H1 (cell line): ENCODE measurements at regions not wholly inside any gene's neighbourhood (a gene's known extent, or its start where the extent isn't known, plus 50 kb on each side); places are given as distances from the start of the nearest gene placed in this dataset.

Source experiments
- CTCF ChIA-PET: fragments of 300-600 bp; sonication (Branson Sonifier 250); formaldehyde crosslinking; loops from one replicate; lab custom pipeline; 2021; ENCODE audit not compliant: partially characterized antibody; lab: Charles Lee
- POLR2A ChIA-PET: fragments of 300-600 bp; sonication (Branson Sonifier 250); formaldehyde crosslinking; loops from one replicate; lab custom pipeline; 2021; ENCODE audit warnings: inconsistent platforms; ENCODE audit not compliant: partially characterized antibody; lab: Charles Lee
- DNase-seq, 2 experiments: peaks; one replicate each; pipeline versions ENCODE4 v3.0.0 to v3.0.0-alpha.2; 2010 to 2022; ENCODE audit warnings: low spot score in 2 of 2, low read depth in 1 of 2, mixed read lengths in 1 of 2
- FAIRE-seq: peaks from 2 replicates; lab custom pipeline; 2011; peaks lifted over from hg19 to GRCh38; lab: Jason Lieb, UNC
- H2AFZ ChIP-seq: 2 replicates; pipeline ENCODE4 v1.8.1; 2012; ENCODE audit warnings: low read length, inconsistent platforms
- H2AK5ac ChIP-seq: 2 replicates; pipeline ENCODE4 v1.6.1; 2013; ENCODE audit warnings: low read depth, low read length
- H2BK120ac ChIP-seq: replicated peaks from 2 replicates; pipeline ENCODE3; 2013; ENCODE audit warnings: low read depth, low read length, inconsistent platforms
- H2BK12ac ChIP-seq: 2 replicates; pipeline ENCODE4 v1.6.1; 2013; ENCODE audit warnings: low read depth, low read length
- H2BK15ac ChIP-seq: 2 replicates; pipeline ENCODE4 v1.6.1; 2013; ENCODE audit warnings: low read length
- H2BK20ac ChIP-seq: 2 replicates; pipeline ENCODE4 v1.6.1; 2013; ENCODE audit warnings: low read length
- H2BK5ac ChIP-seq: 2 replicates; pipeline ENCODE4 v1.6.1; 2013; ENCODE audit warnings: low read depth, low read length
- H3K14ac ChIP-seq: 2 replicates; pipeline ENCODE4 v1.6.1; 2013; ENCODE audit warnings: inconsistent platforms; ENCODE audit not compliant: insufficient read length
- H3K18ac ChIP-seq: 2 replicates; pipeline ENCODE4 v1.6.1; 2013; ENCODE audit warnings: low read length; ENCODE audit errors: extremely low read depth
- H3K23ac ChIP-seq: 2 replicates; pipeline ENCODE4 v1.6.1; 2013; ENCODE audit warnings: inconsistent platforms; ENCODE audit not compliant: insufficient read length
- H3K23me2 ChIP-seq: 2 replicates; pipeline ENCODE4 v1.6.1; 2013; ENCODE audit warnings: low read depth, low read length
- H3K27ac ChIP-seq: 2 replicates; pipeline ENCODE4 v1.6.1; 2011; ENCODE audit warnings: low read depth, low read length, inconsistent platforms
- H3K27me3 ChIP-seq, 4 experiments: replicated peaks in 1 of 4; 1 replicate in 1 of 4; 2 replicates in 3 of 4; pipeline versions ENCODE4 v1.6.1 to v1.8.1; 2011 to 2013; ENCODE audit warnings: low read length in 3 of 4, mild to moderate bottlenecking in 3 of 4, inconsistent platforms in 2 of 4, mixed read lengths in 2 of 4, moderate library complexity in 1 of 4; ENCODE audit not compliant: control insufficient read depth in 3 of 4, insufficient read depth in 3 of 4; ENCODE audit errors: extremely low read depth in 1 of 4
- H3K36me3 ChIP-seq, 4 experiments: 2 replicates each; pipeline versions ENCODE4 v1.6.1 to v1.8.1; 2011 to 2013; ENCODE audit warnings: mild to moderate bottlenecking in 4 of 4, low read length in 3 of 4, moderate library complexity in 2 of 4, control low read depth in 1 of 4, inconsistent platforms in 1 of 4; ENCODE audit not compliant: insufficient read depth in 4 of 4, control insufficient read depth in 2 of 4
- H3K4ac ChIP-seq: replicated peaks from 2 replicates; pipeline ENCODE3; 2013; ENCODE audit warnings: low read length, low read depth, mixed read lengths, inconsistent platforms; ENCODE audit not compliant: insufficient read length
- H3K4me1 ChIP-seq, 4 experiments: replicated peaks in 1 of 4; 1 replicate in 1 of 4; 2 replicates in 3 of 4; pipeline versions ENCODE4 v1.6.1 to v1.8.1; 2011 to 2013; ENCODE audit warnings: low read length in 3 of 4, inconsistent platforms in 2 of 4, mixed read lengths in 1 of 4; ENCODE audit not compliant: insufficient read depth in 4 of 4, control insufficient read depth in 3 of 4
- H3K4me2 ChIP-seq, 2 experiments: 2 replicates each; pipeline versions ENCODE4 v1.6.1 to v1.8.1; 2011 to 2013; ENCODE audit warnings: low read depth in 2 of 2, low read length in 2 of 2, control low read depth in 1 of 2, inconsistent platforms in 1 of 2, mild to moderate bottlenecking in 1 of 2; ENCODE audit not compliant: insufficient read depth in 1 of 2
- H3K4me3 ChIP-seq, 4 experiments: fragments of 200-600, 300-600 bp in 1 of 4; sonication (generic), shearing (Covaris generic), sonication (Bioruptor Twin) in 1 of 4; 2 replicates each; pipeline versions ENCODE4 v1.5.1 to v1.8.1; 2011 to 2016; ENCODE audit warnings: low read length in 4 of 4, low read depth in 3 of 4, control low read depth in 2 of 4, inconsistent platforms in 2 of 4, mild to moderate bottlenecking in 2 of 4, mixed read lengths in 1 of 4, moderate library complexity in 1 of 4; ENCODE audit not compliant: insufficient read depth in 2 of 4; ENCODE audit errors: extremely low read depth in 1 of 4
- H3K56ac ChIP-seq: replicated peaks from 2 replicates; pipeline ENCODE3; 2013; ENCODE audit warnings: low read depth, mild to moderate bottlenecking, mixed read lengths, low read length, inconsistent platforms; ENCODE audit not compliant: insufficient read length
- H3K79me1 ChIP-seq: 2 replicates; pipeline ENCODE4 v1.6.1; 2013; ENCODE audit warnings: low read depth, low read length, control low read depth
- H3K79me2 ChIP-seq, 2 experiments: 2 replicates each; pipeline versions ENCODE4 v1.6.1 to v1.8.1; 2012 to 2013; ENCODE audit warnings: low read length in 2 of 2, mild to moderate bottlenecking in 2 of 2, inconsistent platforms in 1 of 2; ENCODE audit not compliant: insufficient read depth in 2 of 2, control insufficient read depth in 1 of 2
- H3K9ac ChIP-seq, 4 experiments: replicated peaks in 1 of 4; 1 replicate in 1 of 4; 2 replicates in 3 of 4; pipeline versions ENCODE4 v1.6.1 to v1.8.1; 2011 to 2013; ENCODE audit warnings: low read depth in 3 of 4, low read length in 3 of 4, control low read depth in 2 of 4, mild to moderate bottlenecking in 2 of 4, moderate library complexity in 2 of 4, inconsistent platforms in 1 of 4; ENCODE audit errors: extremely low read depth in 1 of 4
- H3K9me3 ChIP-seq, 2 experiments: 2 replicates each; pipeline versions ENCODE4 v1.6.1 to v1.8.1; 2012 to 2013; ENCODE audit warnings: mild to moderate bottlenecking in 2 of 2, moderate library complexity in 2 of 2, control low read depth in 1 of 2, inconsistent platforms in 1 of 2, low read depth in 1 of 2, low read length in 1 of 2, mixed read lengths in 1 of 2; ENCODE audit not compliant: insufficient read depth in 2 of 2
- H4K20me1 ChIP-seq, 2 experiments: replicated peaks in 1 of 2; 2 replicates each; pipeline versions ENCODE3 to v1.8.1; 2011 to 2013; ENCODE audit warnings: inconsistent platforms in 2 of 2, low read length in 2 of 2, mild to moderate bottlenecking in 1 of 2; ENCODE audit not compliant: insufficient read depth in 2 of 2, control insufficient read depth in 1 of 2
- H4K5ac ChIP-seq: 2 replicates; pipeline ENCODE4 v1.6.1; 2013; ENCODE audit warnings: low read length, low read depth, mixed read lengths, inconsistent platforms; ENCODE audit not compliant: insufficient read length
- H4K8ac ChIP-seq: 2 replicates; pipeline ENCODE4 v1.8.0; 2013; ENCODE audit warnings: mild to moderate bottlenecking, moderate library complexity, low read length, inconsistent platforms; ENCODE audit not compliant: insufficient read depth; ENCODE audit errors: extremely low read depth
- H4K91ac ChIP-seq: replicated peaks from 2 replicates; pipeline ENCODE3; 2013; ENCODE audit warnings: low read length, mixed read lengths, inconsistent platforms; ENCODE audit not compliant: insufficient read length
- MAFK ChIP-seq: IDR thresholded peaks from 2 replicates; pipeline ENCODE4 v1.6.1; 2012; ENCODE audit warnings: low read depth, mild to moderate bottlenecking, improper control_type of control experiment, low read length
- SIN3A ChIP-seq, 2 experiments: IDR thresholded peaks in 1 of 2; conservative IDR thresholded peaks in 1 of 2; 2 replicates each; pipeline ENCODE4 v1.6.1; 2011 to 2012; ENCODE audit warnings: low read length in 2 of 2, improper control_type of control experiment in 1 of 2, low read depth in 1 of 2, mild to moderate bottlenecking in 1 of 2
- SUZ12 ChIP-seq: fragments of 200-600 bp; sonication (generic); IDR thresholded peaks from 2 replicates; pipeline ENCODE4 v1.6.1; 2012; ENCODE audit warnings: mild to moderate bottlenecking, inconsistent platforms, low read length, moderate library complexity, mixed read lengths
- TEAD4 ChIP-seq: IDR thresholded peaks from 2 replicates; pipeline ENCODE4 v1.6.1; 2012; ENCODE audit warnings: low read depth, low read length, inconsistent platforms, mixed read lengths
- WGBS, 2 experiments: shearing (Covaris generic) in 1 of 2; methylation state at CpG; one replicate each; pipeline versions ENCODE4 v1.1.6 to v1.1.7; 2013 to 2015; ENCODE audit warnings: low lambda C conversion rate in 2 of 2, mixed read lengths in 2 of 2, inconsistent platforms in 1 of 2, low coverage in 1 of 2, missing lambda C conversion rate in 1 of 2; ENCODE audit not compliant: insufficient replicate concordance in 2 of 2, insufficient coverage in 1 of 2, insufficient read length in 1 of 2; ENCODE audit errors: extremely low coverage in 1 of 2, missing lambda C conversion rate in 1 of 2; 5-methylcytosine and 5-hydroxymethylcytosine counted together
- TF ChIP-seq, protein P1 (sequence below), 3 experiments: IDR thresholded peaks; 1 replicate in 2 of 3; 2 replicates in 1 of 3; pipeline versions ENCODE4 v1.5.1 to v1.6.1; 2011; ENCODE audit warnings: low read length in 3 of 3, mild to moderate bottlenecking in 3 of 3, inconsistent platforms in 2 of 3, low read depth in 1 of 3, moderate library complexity in 1 of 3; ENCODE audit not compliant: insufficient read depth in 1 of 3; ENCODE audit errors: control extremely low read depth in 1 of 3

DNA sequence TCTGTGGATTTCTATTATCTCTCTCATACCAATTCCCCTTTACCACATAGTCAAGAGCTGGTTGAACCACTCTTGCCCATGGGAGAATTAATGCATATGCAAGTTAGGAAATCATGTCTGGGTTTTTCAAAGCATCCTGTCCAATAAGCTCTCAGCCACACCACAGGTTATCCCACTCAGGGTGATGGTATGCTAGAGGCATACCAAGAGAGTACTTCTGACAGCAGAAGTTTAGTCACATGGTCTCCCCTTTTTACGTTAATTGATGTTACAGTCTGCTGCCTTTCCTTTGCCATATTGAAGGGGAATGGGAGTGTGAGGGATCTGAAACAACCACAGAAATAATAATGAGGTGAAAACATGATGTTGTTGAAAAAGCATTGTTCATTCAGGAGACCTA lies 135.8 kb upstream of the PBX1 start:
- CTCF ChIA-PET = interaction anchor here (0.6 to 0.7 kb wide), 2 partner anchors 202 to 491 kb away, joined by 3 read pairs; no protein-coding TSS in a partner anchor

More for the DNA sequence above, 135.8 kb upstream of the PBX1 start:
- H3K14ac ChIP-seq = no peak overlapping the region
- H3K4me2 ChIP-seq = peak overlapping the region in 1 of 2 experiments; percentile 13; a peak in 1 of 4 replicates
- no peak overlapping the region for H2BK20ac ChIP-seq
- POLR2A ChIA-PET = no interaction called here
- DNase-seq = no peak
- TF ChIP-seq SIN3A (conservative IDR thresholded peaks at IDR 0.05 in 1 of 2, IDR thresholded peaks at IDR 0.05 in 1 of 2; ENCODE audit: low read depth in 1 of 2, low read length in 2 of 2) = no peak
- TF ChIP-seq MAFK = no peak
- TF ChIP-seq TEAD4 = peak; percentile 65
- TF ChIP-seq, protein P1, sequence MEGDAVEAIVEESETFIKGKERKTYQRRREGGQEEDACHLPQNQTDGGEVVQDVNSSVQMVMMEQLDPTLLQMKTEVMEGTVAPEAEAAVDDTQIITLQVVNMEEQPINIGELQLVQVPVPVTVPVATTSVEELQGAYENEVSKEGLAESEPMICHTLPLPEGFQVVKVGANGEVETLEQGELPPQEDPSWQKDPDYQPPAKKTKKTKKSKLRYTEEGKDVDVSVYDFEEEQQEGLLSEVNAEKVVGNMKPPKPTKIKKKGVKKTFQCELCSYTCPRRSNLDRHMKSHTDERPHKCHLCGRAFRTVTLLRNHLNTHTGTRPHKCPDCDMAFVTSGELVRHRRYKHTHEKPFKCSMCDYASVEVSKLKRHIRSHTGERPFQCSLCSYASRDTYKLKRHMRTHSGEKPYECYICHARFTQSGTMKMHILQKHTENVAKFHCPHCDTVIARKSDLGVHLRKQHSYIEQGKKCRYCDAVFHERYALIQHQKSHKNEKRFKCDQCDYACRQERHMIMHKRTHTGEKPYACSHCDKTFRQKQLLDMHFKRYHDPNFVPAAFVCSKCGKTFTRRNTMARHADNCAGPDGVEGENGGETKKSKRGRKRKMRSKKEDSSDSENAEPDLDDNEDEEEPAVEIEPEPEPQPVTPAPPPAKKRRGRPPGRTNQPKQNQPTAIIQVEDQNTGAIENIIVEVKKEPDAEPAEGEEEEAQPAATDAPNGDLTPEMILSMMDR (IDR thresholded peaks at IDR 0.05; ENCODE audit: control extremely low read depth in 1 of 3, insufficient read depth in 1 of 3, low read depth in 1 of 3, low read length in 3 of 3) = no peak
- TF ChIP-seq SUZ12 = no peak
- TF ChIP-seq, all 59 proteins: peak for 1
- 42% methylated on average over 1 of the region's 1 CpG; no CpG with 5 or more reads in 1 of the 2 experiments for WGBS, 2 experiments
- Histone ChIP-seq H2BK15ac (no peak overlapping the region), H2AK5ac (no peak overlapping the region), H3K23me2 (no peaks in the 10 kb centered on the region), H3K9ac (no peak overlapping the region), H3K4ac (no peak overlapping the region), H3K27me3 (no peaks in the 10 kb centered on the region), H3K56ac (no peak overlapping the region), H3K4me3 (no peak overlapping the region), H3K27ac (no peak overlapping the region), H3K4me1 (peaks cover 0 to 8% (median 3%) of the 10 kb centered on the region in 4 experiments; a peak in 4 of 7 replicates), H4K91ac (no peak overlapping the region), H2BK5ac (no peak overlapping the region), H3K79me1 (no peaks in the 10 kb centered on the region), H3K36me3 (no peaks in the 10 kb centered on the region), H4K5ac (no peak overlapping the region), H3K23ac (no peak overlapping the region), H3K9me3 (no peaks in the 10 kb centered on the region), H4K20me1 (no peaks in the 10 kb centered on the region), H3K18ac (no peak overlapping the region), H3K79me2 (no peaks in the 10 kb centered on the region), H2AFZ (peak overlapping the region; percentile 86), H2BK12ac (no peak overlapping the region), H2BK120ac (no peak overlapping the region), H4K8ac (no peak overlapping the region)
- peak; percentile 78 for FAIRE-seq
